GM23248 (cell line): ENCODE measurements at regions not wholly inside any gene's neighbourhood (a gene's known extent, or its start where the extent isn't known, plus 50 kb on each side); places are given as distances from the start of the nearest gene placed in this dataset.

Experiments used
- EZH2 ChIP-seq: fragments of 200-600 bp; sonication (generic); IDR thresholded peaks from 2 replicates; pipeline ENCODE4 v1.6.1; 2018; ENCODE audit warnings: antibody characterized with exemption, mild to moderate bottlenecking; ENCODE audit not compliant: insufficient read depth, poor library complexity, severe bottlenecking
- EZH2phosphoT487 ChIP-seq: fragments of 200-600 bp; sonication (generic); IDR thresholded peaks from 2 replicates; pipeline ENCODE4 v1.6.1; 2018; ENCODE audit warnings: antibody characterized with exemption, moderate library complexity, mild to moderate bottlenecking, low read depth; ENCODE audit not compliant: insufficient read depth

DNA sequence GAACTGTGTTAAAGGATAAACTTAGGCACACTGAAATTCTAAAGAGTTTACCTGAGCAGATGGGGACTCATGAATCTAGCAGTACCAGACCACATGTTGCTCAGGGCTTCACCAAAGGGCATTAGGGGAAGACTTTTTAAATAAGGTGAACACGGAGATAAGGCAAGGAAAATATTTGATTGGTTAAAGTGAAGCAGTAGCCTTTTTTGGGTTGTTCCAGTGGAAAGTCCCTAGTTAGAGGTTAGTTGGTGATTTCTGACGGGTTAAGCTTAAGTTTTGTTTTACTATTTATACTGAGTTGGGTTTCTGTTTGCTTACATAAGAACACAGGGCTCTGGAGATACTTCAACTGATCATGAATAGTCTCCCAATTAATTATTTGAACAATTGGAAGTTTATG is 722.5 kb downstream of the SOCS6 start:
- no peak for TF ChIP-seq EZH2phosphoT487
- no peak for TF ChIP-seq EZH2
